Neural cell (in vitro differentiated cells): ENCODE measurements at regions not wholly inside any gene's neighbourhood (a gene's known extent, or its start where the extent isn't known, plus 50 kb on each side); places are given as distances from the start of the nearest gene placed in this dataset.

Experiments
- CTCF ChIP-seq: fragments of 450-650 bp; IDR thresholded peaks from 2 replicates; pipeline ENCODE4 v1.5.1; 2014; ENCODE audit warnings: antibody characterized with exemption, mild to moderate bottlenecking, moderate library complexity; ENCODE audit not compliant: poor library complexity, severe bottlenecking
- POLR2AphosphoS5 ChIP-seq: IDR thresholded peaks from 2 replicates; pipeline ENCODE4 v1.6.1; 2012
- SMC3 ChIP-seq: fragments of 450-650 bp; conservative IDR thresholded peaks from 2 replicates; pipeline ENCODE4 v1.6.1; 2014; ENCODE audit warnings: antibody characterized with exemption, mild to moderate bottlenecking, moderate library complexity; ENCODE audit not compliant: poor library complexity
- TAF1 ChIP-seq: IDR thresholded peaks from 2 replicates; pipeline ENCODE4 v1.6.1; 2012; ENCODE audit warnings: low read depth
- TF ChIP-seq, protein P1 (sequence below): IDR thresholded peaks from 2 replicates; pipeline ENCODE4 v1.6.1; 2012; ENCODE audit warnings: borderline replicate concordance

DNA sequence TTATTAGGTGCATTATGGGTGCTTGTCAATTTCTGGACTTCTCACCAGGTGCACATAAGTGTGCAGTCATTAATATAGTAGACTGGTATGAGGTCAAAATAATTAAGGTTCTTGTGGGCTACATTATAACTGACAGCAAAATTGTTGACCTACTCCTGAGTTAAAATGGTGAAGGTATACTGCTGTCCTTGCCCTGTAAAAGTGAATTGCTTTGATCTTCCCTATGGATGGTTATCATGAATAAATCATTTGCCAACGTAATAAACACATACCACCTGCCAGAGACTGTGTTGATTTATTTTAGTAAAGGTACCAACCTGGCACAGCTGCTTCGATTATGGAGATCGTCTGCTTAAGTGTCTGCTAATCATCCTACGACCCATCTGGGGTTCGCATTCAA, 201.6 kb upstream of the KCNK2 start:
- TF ChIP-seq CTCF (no peak), TAF1 (no peak), POLR2AphosphoS5 (no peak), SMC3 (no peak)
- TF ChIP-seq, protein P1, sequence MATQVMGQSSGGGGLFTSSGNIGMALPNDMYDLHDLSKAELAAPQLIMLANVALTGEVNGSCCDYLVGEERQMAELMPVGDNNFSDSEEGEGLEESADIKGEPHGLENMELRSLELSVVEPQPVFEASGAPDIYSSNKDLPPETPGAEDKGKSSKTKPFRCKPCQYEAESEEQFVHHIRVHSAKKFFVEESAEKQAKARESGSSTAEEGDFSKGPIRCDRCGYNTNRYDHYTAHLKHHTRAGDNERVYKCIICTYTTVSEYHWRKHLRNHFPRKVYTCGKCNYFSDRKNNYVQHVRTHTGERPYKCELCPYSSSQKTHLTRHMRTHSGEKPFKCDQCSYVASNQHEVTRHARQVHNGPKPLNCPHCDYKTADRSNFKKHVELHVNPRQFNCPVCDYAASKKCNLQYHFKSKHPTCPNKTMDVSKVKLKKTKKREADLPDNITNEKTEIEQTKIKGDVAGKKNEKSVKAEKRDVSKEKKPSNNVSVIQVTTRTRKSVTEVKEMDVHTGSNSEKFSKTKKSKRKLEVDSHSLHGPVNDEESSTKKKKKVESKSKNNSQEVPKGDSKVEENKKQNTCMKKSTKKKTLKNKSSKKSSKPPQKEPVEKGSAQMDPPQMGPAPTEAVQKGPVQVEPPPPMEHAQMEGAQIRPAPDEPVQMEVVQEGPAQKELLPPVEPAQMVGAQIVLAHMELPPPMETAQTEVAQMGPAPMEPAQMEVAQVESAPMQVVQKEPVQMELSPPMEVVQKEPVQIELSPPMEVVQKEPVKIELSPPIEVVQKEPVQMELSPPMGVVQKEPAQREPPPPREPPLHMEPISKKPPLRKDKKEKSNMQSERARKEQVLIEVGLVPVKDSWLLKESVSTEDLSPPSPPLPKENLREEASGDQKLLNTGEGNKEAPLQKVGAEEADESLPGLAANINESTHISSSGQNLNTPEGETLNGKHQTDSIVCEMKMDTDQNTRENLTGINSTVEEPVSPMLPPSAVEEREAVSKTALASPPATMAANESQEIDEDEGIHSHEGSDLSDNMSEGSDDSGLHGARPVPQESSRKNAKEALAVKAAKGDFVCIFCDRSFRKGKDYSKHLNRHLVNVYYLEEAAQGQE, result no peak
